ENCODE measurements at regions not wholly inside any gene's neighbourhood (a gene's known extent, or its start where the extent isn't known, plus 50 kb on each side); places are given as distances from the start of the nearest gene placed in this dataset.

GRCh38 chr10:128811511-128811910 lies 655.5 kb upstream of the MGMT start (continued):
- TF ChIP-seq ZNF782 (CRISPR knock-in tag; IDR thresholded peaks at IDR 0.05; ENCODE audit: borderline replicate concordance) (no peak), ZMYM3 (CRISPR knock-in tag; IDR thresholded peaks at IDR 0.05) (no peak), ZMAT5 (CRISPR knock-in tag; IDR thresholded peaks at IDR 0.05; ENCODE audit: borderline replicate concordance, low read depth) (no peak)

- ATAC-seq (no peak), DNase-seq (ENCODE audit: low spot score) (no peak), FAIRE-seq (no peak)
- intact Hi-C loops (cut with micrococcal nuclease; ENCODE audit: unreplicated experiment) (no loop called here), in situ Hi-C loops (cut with HindIII; ENCODE audit: extremely low pct_ligation_motif_present, low pct_unique_long_range_greater_than_20kb) (no loop called here)
- H3K27me3 ChIP-seq (ENCODE audit: control insufficient read depth in 1 of 2, insufficient read depth in 2 of 2, low read length in 2 of 2): 0 out of 5 replicates have a peak, but pooled peaks cover 0 to 10% of the 10 kb centered on the region in 2 experiments
- H3K9me3 ChIP-seq (ENCODE audit: low read length): no peaks in the 10 kb centered on the region
- no peaks in the 10 kb centered on the region for H3K36me3 ChIP-seq (replicated peaks in 1 of 2; ENCODE audit: control insufficient read depth in 1 of 2, insufficient read depth in 2 of 2, low read length in 2 of 2)
- no peak overlapping the region for H3K4me3 ChIP-seq (replicated peaks in 1 of 3; ENCODE audit: insufficient read depth in 1 of 3, low read depth in 2 of 3, low read length in 3 of 3)
- no peaks in the 10 kb centered on the region for H3K79me2 ChIP-seq (ENCODE audit: insufficient read depth, low read length)
- BruUV-seq (replicated peaks): no TSS peak
- no peak overlapping the region for H3K4me2 ChIP-seq (ENCODE audit: low read depth, low read length)
- WGBS (ENCODE audit: low lambda C conversion rate): 14% methylated on average over 10 of the region's 15 CpGs
- no peak overlapping the region for H3K27ac ChIP-seq (ENCODE audit: extremely low read length, insufficient read depth, low read length)
- CTCF ChIA-PET (ENCODE audit: low intra/inter-chr PET ratio, low total read pairs): no interaction called here
- no peak overlapping the region for H3K9ac ChIP-seq (ENCODE audit: insufficient read depth, low read depth, low read length)
- no peak for TF ChIP-seq BCLAF1 (IDR thresholded peaks at IDR 0.05)
- no peak for TF ChIP-seq GFI1 (CRISPR knock-in tag; IDR thresholded peaks at IDR 0.05; ENCODE audit: borderline replicate concordance)
- no peak for TF ChIP-seq TFDP2 (CRISPR knock-in tag; IDR thresholded peaks at IDR 0.05)
- no peak for TF ChIP-seq PLSCR1 (CRISPR knock-in tag; IDR thresholded peaks at IDR 0.05; ENCODE audit: borderline replicate concordance)
- TF ChIP-seq SNAI1 (CRISPR knock-in tag; IDR thresholded peaks at IDR 0.05; ENCODE audit: borderline replicate concordance): no peak
- no peak for TF ChIP-seq ZNF570 (CRISPR knock-in tag; IDR thresholded peaks at IDR 0.05; ENCODE audit: borderline replicate concordance)
- no peak for TF ChIP-seq ZNF530 (CRISPR knock-in tag; IDR thresholded peaks at IDR 0.05; ENCODE audit: low read depth)
- no peak for TF ChIP-seq KDM2A (CRISPR knock-in tag; IDR thresholded peaks at IDR 0.05; ENCODE audit: borderline replicate concordance, low read depth)
- POLR2A ChIA-PET: no interaction called here
- H4K20me1 ChIP-seq (ENCODE audit: insufficient read depth, low read length): no peaks in the 10 kb centered on the region
- no peak overlapping the region for H2AFZ ChIP-seq (ENCODE audit: low read length)
- no peaks in the 10 kb centered on the region for H3K4me1 ChIP-seq (ENCODE audit: insufficient read depth, low read length)
Observed at GRCh38 chr10:128812000-128812399, 655.0 kb upstream of the MGMT start.

Measured in HepG2 (cell line).